ENCODE measurements at regions not wholly inside any gene's neighbourhood (a gene's known extent, or its start where the extent isn't known, plus 50 kb on each side); places are given as distances from the start of the nearest gene placed in this dataset.

GRCh38 chr2:238694136-238694755, 153.6 kb upstream of the TWIST2 start:
- DNase-seq (ENCODE audit: low read depth), result no peak
- Histone ChIP-seq H3K36me3 (ENCODE audit: control insufficient read depth, insufficient read depth, low read length) (no peaks in the 10 kb centered on the region), H3K27me3 (ENCODE audit: control insufficient read depth, insufficient read depth, low read length) (peaks cover 2% of the 10 kb centered on the region; the same call in 1 of the 2 replicates), H3K4me3 (ENCODE audit: low read depth, low read length) (no peak overlapping the region)
- POLR2A ChIA-PET, result no interaction called here
- TF ChIP-seq, protein P1, sequence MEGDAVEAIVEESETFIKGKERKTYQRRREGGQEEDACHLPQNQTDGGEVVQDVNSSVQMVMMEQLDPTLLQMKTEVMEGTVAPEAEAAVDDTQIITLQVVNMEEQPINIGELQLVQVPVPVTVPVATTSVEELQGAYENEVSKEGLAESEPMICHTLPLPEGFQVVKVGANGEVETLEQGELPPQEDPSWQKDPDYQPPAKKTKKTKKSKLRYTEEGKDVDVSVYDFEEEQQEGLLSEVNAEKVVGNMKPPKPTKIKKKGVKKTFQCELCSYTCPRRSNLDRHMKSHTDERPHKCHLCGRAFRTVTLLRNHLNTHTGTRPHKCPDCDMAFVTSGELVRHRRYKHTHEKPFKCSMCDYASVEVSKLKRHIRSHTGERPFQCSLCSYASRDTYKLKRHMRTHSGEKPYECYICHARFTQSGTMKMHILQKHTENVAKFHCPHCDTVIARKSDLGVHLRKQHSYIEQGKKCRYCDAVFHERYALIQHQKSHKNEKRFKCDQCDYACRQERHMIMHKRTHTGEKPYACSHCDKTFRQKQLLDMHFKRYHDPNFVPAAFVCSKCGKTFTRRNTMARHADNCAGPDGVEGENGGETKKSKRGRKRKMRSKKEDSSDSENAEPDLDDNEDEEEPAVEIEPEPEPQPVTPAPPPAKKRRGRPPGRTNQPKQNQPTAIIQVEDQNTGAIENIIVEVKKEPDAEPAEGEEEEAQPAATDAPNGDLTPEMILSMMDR (IDR thresholded peaks at IDR 0.05; ENCODE audit: insufficient read depth, low read depth, low read length), result no peak
- CTCF ChIA-PET, result no interaction called here

DNA sequence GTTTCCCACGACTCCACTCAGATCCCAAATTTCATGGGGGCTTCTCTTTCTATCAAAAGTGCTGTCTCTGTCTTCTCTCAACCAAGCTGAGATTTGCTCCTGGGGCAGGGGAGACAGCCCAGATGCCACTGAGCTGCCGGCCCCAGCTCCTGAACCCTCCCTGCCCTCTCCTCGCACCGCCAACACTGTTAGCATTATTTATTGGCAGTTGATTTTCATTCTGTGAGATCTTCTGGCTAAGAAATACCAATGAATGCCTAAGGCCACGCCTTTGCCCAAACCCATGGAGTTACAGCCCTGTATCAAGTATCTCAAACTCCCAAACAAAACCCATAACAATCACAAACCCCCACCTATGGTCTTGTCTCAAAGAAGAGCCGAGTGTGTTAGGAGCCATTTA, 153.0 kb upstream of the TWIST2 start:
- H3K4me3 ChIP-seq (ENCODE audit: low read depth, low read length), result no peak overlapping the region
- ChIA-PET CTCF (interaction anchor here (1.3 kb wide), 1 partner anchor 11 kb away, joined by 4 read pairs; no protein-coding TSS in a partner anchor), POLR2A (no interaction called here)
- H3K27me3 ChIP-seq (ENCODE audit: control insufficient read depth, insufficient read depth, low read length), result peaks cover 2% of the 10 kb centered on the region; the same call in 1 of the 2 replicates
- no peak for DNase-seq (ENCODE audit: low read depth)
- H3K36me3 ChIP-seq (ENCODE audit: control insufficient read depth, insufficient read depth, low read length), result no peaks in the 10 kb centered on the region
- TF ChIP-seq, protein P1 (IDR thresholded peaks at IDR 0.05; ENCODE audit: insufficient read depth, low read depth, low read length), result no peak

GRCh38 chr2:238695538-238695937, 152.3 kb upstream of the TWIST2 start:
- DNase-seq (ENCODE audit: low read depth), result no peak
- CTCF ChIA-PET, result interaction anchor here (1.2 to 1.6 kb wide), 4 partner anchors 9 to 30 kb away, joined by 3 to 5 read pairs (median 4); no protein-coding TSS in a partner anchor

DNA sequence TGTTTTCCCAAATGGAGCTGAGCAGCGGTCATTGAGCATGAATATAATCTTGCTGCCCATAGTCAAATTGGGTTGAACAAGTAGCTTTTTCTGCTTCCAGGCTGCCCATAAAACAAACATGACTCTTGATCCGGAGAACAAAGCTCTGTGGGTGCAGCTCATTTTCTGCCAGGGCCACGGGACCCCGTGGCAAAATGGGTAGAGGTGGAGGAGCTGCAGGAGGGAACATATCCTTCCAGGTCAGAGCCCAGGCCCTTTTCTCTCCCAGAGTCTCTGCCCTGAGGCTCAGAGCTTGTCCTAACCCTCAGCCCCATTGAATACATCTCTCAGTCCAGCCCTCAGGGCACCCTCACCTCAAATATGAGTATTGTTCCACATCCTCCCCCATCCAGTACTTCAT, 151.6 kb upstream of the TWIST2 start:
- peaks cover 2% of the 10 kb centered on the region; the same call in 1 of the 2 replicates for H3K27me3 ChIP-seq (ENCODE audit: control insufficient read depth, insufficient read depth, low read length)
- no peak overlapping the region for H3K4me3 ChIP-seq (ENCODE audit: low read depth, low read length)
- TF ChIP-seq, protein P1 (IDR thresholded peaks at IDR 0.05; ENCODE audit: insufficient read depth, low read depth, low read length), result no peak
- no peak for DNase-seq (ENCODE audit: low read depth)
- H3K36me3 ChIP-seq (ENCODE audit: control insufficient read depth, insufficient read depth, low read length), result no peaks in the 10 kb centered on the region
- ChIA-PET POLR2A (no interaction called here), CTCF (interaction anchor here (0.6 to 1.6 kb wide), 5 partner anchors 10 to 559 kb away, joined by 3 to 5 read pairs (median 4); no protein-coding TSS in a partner anchor)

More at GRCh38 chr2:238695538-238695937, 152.3 kb upstream of the TWIST2 start:
- Histone ChIP-seq H3K4me3 (ENCODE audit: low read depth, low read length) (no peak overlapping the region), H3K27me3 (ENCODE audit: control insufficient read depth, insufficient read depth, low read length) (peaks cover 2% of the 10 kb centered on the region; the same call in 1 of the 2 replicates), H3K36me3 (ENCODE audit: control insufficient read depth, insufficient read depth, low read length) (no peaks in the 10 kb centered on the region)
- POLR2A ChIA-PET, result no interaction called here
- TF ChIP-seq, protein P1 (IDR thresholded peaks at IDR 0.05; ENCODE audit: insufficient read depth, low read depth, low read length), result no peak

GRCh38 chr2:238696786-238697185, 151.1 kb upstream of the TWIST2 start:
- H3K4me3 ChIP-seq (ENCODE audit: low read depth, low read length), result no peak overlapping the region
- TF ChIP-seq, protein P1 (IDR thresholded peaks at IDR 0.05; ENCODE audit: insufficient read depth, low read depth, low read length), result no peak
- CTCF ChIA-PET, result interaction anchor here (1.2 to 1.6 kb wide), 3 partner anchors 10 to 29 kb away, joined by 3 to 5 read pairs (median 4); no protein-coding TSS in a partner anchor
- POLR2A ChIA-PET, result no interaction called here
- H3K27me3 ChIP-seq (ENCODE audit: control insufficient read depth, insufficient read depth, low read length), result peaks cover 2% of the 10 kb centered on the region; the same call in 1 of the 2 replicates
- no peak for DNase-seq (ENCODE audit: low read depth)
- no peaks in the 10 kb centered on the region for H3K36me3 ChIP-seq (ENCODE audit: control insufficient read depth, insufficient read depth, low read length)

Measured in BJ (cell line).